HFFc6 (cell line): ENCODE measurements at regions not wholly inside any gene's neighbourhood (a gene's known extent, or its start where the extent isn't known, plus 50 kb on each side); places are given as distances from the start of the nearest gene placed in this dataset.

Source experiments
- DNase-seq: peaks from one replicate; pipeline ENCODE4 v3.0.0-alpha.2; 2018
- H3K27ac Mint-ChIP-seq: 2 replicates; pipeline ENCODE4 v1.8.0; 2020; ENCODE audit warnings: mild to moderate bottlenecking, mixed read lengths
- H3K27me3 Mint-ChIP-seq: 2 replicates; pipeline ENCODE4 v1.8.0; 2021; ENCODE audit warnings: mild to moderate bottlenecking, moderate library complexity, mixed read lengths; ENCODE audit not compliant: insufficient read depth
- H3K36me3 Mint-ChIP-seq: 2 replicates; pipeline ENCODE4 v1.8.0; 2021; ENCODE audit warnings: low read depth, mixed read lengths
- H3K4me1 Mint-ChIP-seq: 2 replicates; pipeline ENCODE4 v1.8.0; 2020; ENCODE audit warnings: low read depth, mixed read lengths
- H3K4me3 Mint-ChIP-seq: 2 replicates; pipeline ENCODE4 v1.8.0; 2020; ENCODE audit warnings: mild to moderate bottlenecking, moderate library complexity, mixed read lengths
- H3K9me3 Mint-ChIP-seq: 2 replicates; pipeline ENCODE4 v1.8.0; 2020; ENCODE audit warnings: mild to moderate bottlenecking, mixed read lengths
- CTCF ChIP-seq: fragments of 200-600 bp; sonication (generic); IDR thresholded peaks from 2 replicates; pipeline ENCODE4 v1.5.0; 2021; ENCODE audit warnings: antibody characterized with exemption, mild to moderate bottlenecking

- H3K27ac Mint-ChIP-seq = peak overlapping the region; percentile 94
These were observed 141.6 kb upstream of the ITGA6 start for GRCh38 chr2:172285760-172286159.

GRCh38 chr2:172287190-172287589 lies 140.2 kb upstream of the ITGA6 start:
- Mint-ChIP-seq H3K36me3 (no peaks in the 10 kb centered on the region), H3K27me3 (no peaks in the 10 kb centered on the region; the same call in 1 of the 2 replicates), H3K4me3 (no peak overlapping the region), H3K9me3 (no peaks in the 10 kb centered on the region), H3K27ac (no peak overlapping the region), H3K4me1 (peaks cover 58% of the 10 kb centered on the region)
- no peak for TF ChIP-seq CTCF
- DNase-seq = no peak

More at GRCh38 chr2:172285760-172286159, 141.6 kb upstream of the ITGA6 start:
- Mint-ChIP-seq H3K36me3 (no peaks in the 10 kb centered on the region), H3K27me3 (no peaks in the 10 kb centered on the region; the same call in 1 of the 2 replicates), H3K4me1 (peaks cover 73% of the 10 kb centered on the region), H3K4me3 (no peak overlapping the region; the same call in 1 of the 2 replicates), H3K9me3 (no peaks in the 10 kb centered on the region)
- TF ChIP-seq CTCF = no peak
- no peak for DNase-seq

- Mint-ChIP-seq H3K4me3 (no peak overlapping the region), H3K27ac (no peak overlapping the region), H3K4me1 (peaks cover 53% of the 10 kb centered on the region), H3K27me3 (no peaks in the 10 kb centered on the region; the same call in 1 of the 2 replicates), H3K9me3 (no peaks in the 10 kb centered on the region), H3K36me3 (no peaks in the 10 kb centered on the region)
- DNase-seq = no peak
- TF ChIP-seq CTCF = no peak
These were observed 139.6 kb upstream of the ITGA6 start for GRCh38 chr2:172287605-172288315.

- H3K27ac Mint-ChIP-seq = no peak overlapping the region
- H3K4me3 Mint-ChIP-seq = no peak overlapping the region
- H3K27me3 Mint-ChIP-seq = no peaks in the 10 kb centered on the region
- no peak for DNase-seq
- H3K4me1 Mint-ChIP-seq = peaks cover 44% of the 10 kb centered on the region
- H3K9me3 Mint-ChIP-seq = no peaks in the 10 kb centered on the region
- TF ChIP-seq CTCF = no peak
- no peaks in the 10 kb centered on the region for H3K36me3 Mint-ChIP-seq
These were observed 138.8 kb upstream of the ITGA6 start for GRCh38 chr2:172288603-172289002.

GRCh38 chr2:172293952-172294351 lies 133.4 kb upstream of the ITGA6 start:
- Mint-ChIP-seq H3K36me3 (no peaks in the 10 kb centered on the region), H3K4me3 (no peak overlapping the region), H3K27ac (no peak overlapping the region), H3K27me3 (peaks cover 6% of the 10 kb centered on the region), H3K4me1 (peaks cover 24% of the 10 kb centered on the region), H3K9me3 (no peaks in the 10 kb centered on the region)
- DNase-seq = no peak
- TF ChIP-seq CTCF = no peak
